ENCODE measurements at regions not wholly inside any gene's neighbourhood (a gene's known extent, or its start where the extent isn't known, plus 50 kb on each side); places are given as distances from the start of the nearest gene placed in this dataset.

- no peak for DNase-seq
- no peaks in the 10 kb centered on the region for H3K36me3 ChIP-seq (replicated peaks)
- no peak overlapping the region for H3K4me3 ChIP-seq (ENCODE audit: low read depth, low read length)
- no peak for TF ChIP-seq CTCF (IDR thresholded peaks at IDR 0.05; ENCODE audit: low read depth, low read length, missing control alignments)
- no peaks in the 10 kb centered on the region for H3K27me3 ChIP-seq (replicated peaks)
- in situ Hi-C loops (cut with HindIII; ENCODE audit: low pct_ligation_motif_present, low sequenced_read_pairs), result no loop called here
- no peak overlapping the region for H3K27ac ChIP-seq
Observed at GRCh38 chr21:28136656-28137255, 855.9 kb downstream of the LTN1 start.

DNA sequence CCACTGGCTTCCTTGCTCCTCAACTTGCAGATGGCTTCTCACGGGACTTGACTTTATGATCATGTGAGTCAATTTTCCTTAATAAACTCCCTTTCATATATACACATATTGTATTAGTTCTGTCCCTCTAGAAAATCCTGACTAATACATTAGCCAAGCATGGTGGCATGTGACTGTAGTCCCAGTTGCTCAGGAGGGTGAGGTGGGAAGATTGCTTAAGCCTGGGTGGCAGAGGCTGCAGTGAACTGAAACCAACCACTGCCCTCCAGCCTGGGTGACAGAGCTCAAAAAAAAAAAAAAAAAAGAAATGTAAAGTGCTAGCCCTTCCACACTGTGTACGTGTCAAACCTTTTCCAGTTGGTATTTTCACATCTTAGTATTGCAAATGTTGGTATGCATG is 857.0 kb downstream of the LTN1 start:
- no peak overlapping the region for H3K4me3 ChIP-seq (ENCODE audit: low read depth, low read length)
- no peak for TF ChIP-seq CTCF (IDR thresholded peaks at IDR 0.05; ENCODE audit: low read depth, low read length, missing control alignments)
- no peaks in the 10 kb centered on the region for H3K27me3 ChIP-seq (replicated peaks)

GRCh38 chr21:28133116-28133515 is 859.6 kb downstream of the LTN1 start:
- H3K27ac ChIP-seq, result no peak overlapping the region
- H3K27me3 ChIP-seq (replicated peaks), result no peaks in the 10 kb centered on the region
- no peak for TF ChIP-seq CTCF (IDR thresholded peaks at IDR 0.05; ENCODE audit: low read depth, low read length, missing control alignments)
- in situ Hi-C loops (cut with HindIII; ENCODE audit: low pct_ligation_motif_present, low sequenced_read_pairs), result no loop called here
- H3K4me3 ChIP-seq (ENCODE audit: low read depth, low read length), result no peak overlapping the region
- DNase-seq, result no peak
- no peaks in the 10 kb centered on the region for H3K36me3 ChIP-seq (replicated peaks)

More for the DNA sequence above, 857.0 kb downstream of the LTN1 start:
- no peaks in the 10 kb centered on the region for H3K36me3 ChIP-seq (replicated peaks)
- in situ Hi-C loops (cut with HindIII; ENCODE audit: low pct_ligation_motif_present, low sequenced_read_pairs), result no loop called here
- no peak overlapping the region for H3K27ac ChIP-seq
- DNase-seq, result no peak

GRCh38 chr21:28132713-28133112 is 860.0 kb downstream of the LTN1 start:
- no peak overlapping the region for H3K4me3 ChIP-seq (ENCODE audit: low read depth, low read length)
- no peak for TF ChIP-seq CTCF (IDR thresholded peaks at IDR 0.05; ENCODE audit: low read depth, low read length, missing control alignments)
- no peaks in the 10 kb centered on the region for H3K27me3 ChIP-seq (replicated peaks)
- in situ Hi-C loops (cut with HindIII; ENCODE audit: low pct_ligation_motif_present, low sequenced_read_pairs), result no loop called here
- H3K36me3 ChIP-seq (replicated peaks), result no peaks in the 10 kb centered on the region
- no peak overlapping the region for H3K27ac ChIP-seq
- DNase-seq, result no peak

DNA sequence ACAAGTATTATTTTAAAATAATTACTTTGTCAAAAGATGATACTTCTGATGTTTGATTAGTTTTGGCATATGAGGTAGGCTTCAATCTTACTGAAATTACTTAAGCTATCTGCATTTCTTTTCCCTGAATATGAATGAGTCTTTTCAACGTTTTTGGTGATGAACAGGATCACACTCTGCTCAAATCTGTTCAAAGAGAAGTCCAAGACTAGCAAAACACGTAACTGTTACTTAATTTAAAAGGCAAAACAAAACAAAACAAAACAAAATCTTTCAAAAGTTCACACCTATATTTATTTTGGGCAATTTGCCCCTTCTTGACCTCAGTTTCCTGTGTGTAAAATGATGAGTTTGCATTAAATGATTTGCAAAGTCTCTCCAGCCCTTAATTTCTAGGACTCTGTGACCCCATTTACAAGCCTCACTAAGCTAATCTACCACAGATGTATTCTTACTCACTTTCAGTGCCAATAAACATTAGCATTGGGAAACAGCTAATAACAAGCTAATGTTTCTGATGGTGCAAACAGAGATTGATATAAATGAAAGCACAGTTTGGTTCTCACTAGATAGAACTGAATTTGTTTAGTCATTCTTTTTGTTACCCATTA is 865.4 kb downstream of the LTN1 start:
- in situ Hi-C loops (cut with HindIII; ENCODE audit: low pct_ligation_motif_present, low sequenced_read_pairs), result no loop called here
- Histone ChIP-seq H3K27me3 (replicated peaks) (no peaks in the 10 kb centered on the region), H3K36me3 (replicated peaks) (no peaks in the 10 kb centered on the region), H3K27ac (no peak overlapping the region), H3K4me3 (ENCODE audit: low read depth, low read length) (no peak overlapping the region)
- TF ChIP-seq CTCF (IDR thresholded peaks at IDR 0.05; ENCODE audit: low read depth, low read length, missing control alignments), result no peak
- DNase-seq, result no peak

All from brain microvascular endothelial cell (primary cell).